Hepatocyte (in vitro differentiated cells): ENCODE measurements at regions not wholly inside any gene's neighbourhood (a gene's known extent, or its start where the extent isn't known, plus 50 kb on each side); places are given as distances from the start of the nearest gene placed in this dataset.

Experiments used
- DNase-seq: peaks from one replicate; pipeline ENCODE4 v3.0.0-alpha.2; 2016; ENCODE audit warnings: low spot score
- H2AFZ ChIP-seq: fragments of 200-600 bp; sonication (generic); 2 replicates; pipeline ENCODE4 v1.6.0; 2016; ENCODE audit warnings: antibody characterized with exemption, mild to moderate bottlenecking
- H3K27ac ChIP-seq: fragments of 200-600 bp; sonication (generic); 2 replicates; pipeline ENCODE4 v1.5.1; 2016; ENCODE audit warnings: mild to moderate bottlenecking
- H3K27me3 ChIP-seq: fragments of 200-600 bp; sonication (generic); 2 replicates; pipeline ENCODE4 v1.6.1; 2016
- H3K36me3 ChIP-seq: fragments of 200-600 bp; sonication (generic); replicated peaks from 2 replicates; pipeline ENCODE4 v1.5.1; 2016; ENCODE audit warnings: low read depth; ENCODE audit not compliant: insufficient read depth
- H3K4me1 ChIP-seq: fragments of 200-600 bp; sonication (generic); 2 replicates; pipeline ENCODE4 v1.5.1; 2016; ENCODE audit warnings: mild to moderate bottlenecking, moderate library complexity; ENCODE audit not compliant: insufficient read depth
- H3K4me2 ChIP-seq: fragments of 200-600 bp; sonication (generic); 2 replicates; pipeline ENCODE4 v1.6.0; 2016
- H3K4me3 ChIP-seq: fragments of 200-600 bp; sonication (generic); 2 replicates; pipeline ENCODE4 v1.5.1; 2016; ENCODE audit warnings: mild to moderate bottlenecking
- H3K79me2 ChIP-seq: fragments of 200-600 bp; sonication (generic); 2 replicates; pipeline ENCODE4 v1.6.0; 2017; ENCODE audit warnings: mild to moderate bottlenecking
- H3K9me2 ChIP-seq: fragments of 200-600 bp; sonication (generic); replicated peaks from 2 replicates; pipeline ENCODE4 v1.6.0; 2017; ENCODE audit warnings: mild to moderate bottlenecking; ENCODE audit not compliant: insufficient read depth
- H3K9me3 ChIP-seq: fragments of 200-600 bp; sonication (generic); 2 replicates; pipeline ENCODE4 v1.5.1; 2016; ENCODE audit warnings: low read depth, mild to moderate bottlenecking
- H4K20me1 ChIP-seq: fragments of 200-600 bp; sonication (generic); 2 replicates; pipeline ENCODE4 v1.6.0; 2016; ENCODE audit warnings: mild to moderate bottlenecking; ENCODE audit not compliant: insufficient read depth, poor library complexity, severe bottlenecking
- CTCF ChIP-seq: fragments of 200-600 bp; sonication (generic); IDR thresholded peaks from 2 replicates; pipeline ENCODE4 v1.5.1; 2016; ENCODE audit warnings: antibody characterized with exemption, mild to moderate bottlenecking; ENCODE audit not compliant: poor library complexity
- EZH2 ChIP-seq: fragments of 200-600 bp; sonication (generic); IDR thresholded peaks from 2 replicates; pipeline ENCODE4 v1.6.1; 2016; ENCODE audit warnings: antibody characterized with exemption, mild to moderate bottlenecking, borderline replicate concordance
- EZH2phosphoT487 ChIP-seq: fragments of 200-600 bp; sonication (generic); IDR thresholded peaks from one replicate; pipeline ENCODE4 v1.6.1; 2018; ENCODE audit warnings: antibody characterized with exemption, mild to moderate bottlenecking, low read depth, moderate library complexity; ENCODE audit not compliant: unreplicated experiment, severe bottlenecking
- WGBS: methylation state at CpG from one replicate; pipeline ENCODE4 v1.1.6; 2016; ENCODE audit warnings: low lambda C conversion rate; ENCODE audit errors: missing lambda C conversion rate; 5-methylcytosine and 5-hydroxymethylcytosine counted together

GRCh38 chr3:162764051-162764807, 1267.6 kb downstream of the OTOL1 start:
- no peak overlapping the region for H3K4me3 ChIP-seq
- no peak overlapping the region for H2AFZ ChIP-seq
- TF ChIP-seq CTCF (no peak), EZH2phosphoT487 (no peak), EZH2 (no peak)
- no peak for DNase-seq
- WGBS, result 31% methylated on average over 4 of the region's 4 CpGs
- peaks cover 15% of the 10 kb centered on the region for H3K4me1 ChIP-seq
- peak overlapping the region; percentile 36 for H3K27ac ChIP-seq
- no peaks in the 10 kb centered on the region for H3K9me3 ChIP-seq
- no peaks in the 10 kb centered on the region for H3K36me3 ChIP-seq
- no peaks in the 10 kb centered on the region for H3K79me2 ChIP-seq
- no peaks in the 10 kb centered on the region for H3K27me3 ChIP-seq
- H3K9me2 ChIP-seq, result no peaks in the 10 kb centered on the region
- H4K20me1 ChIP-seq, result no peaks in the 10 kb centered on the region
- H3K4me2 ChIP-seq, result no peak overlapping the region

- Histone ChIP-seq H3K27me3 (no peaks in the 10 kb centered on the region), H3K4me3 (no peak overlapping the region), H2AFZ (no peak overlapping the region), H3K4me1 (peaks cover 15% of the 10 kb centered on the region), H4K20me1 (no peaks in the 10 kb centered on the region), H3K36me3 (no peaks in the 10 kb centered on the region), H3K79me2 (no peaks in the 10 kb centered on the region), H3K9me2 (no peaks in the 10 kb centered on the region), H3K27ac (peak overlapping the region; percentile 61), H3K9me3 (no peaks in the 10 kb centered on the region), H3K4me2 (no peak overlapping the region)
- TF ChIP-seq CTCF (no peak), EZH2phosphoT487 (no peak)
- no peak for DNase-seq
These were observed 1268.1 kb downstream of the OTOL1 start for GRCh38 chr3:162764808-162765071.

GRCh38 chr3:162765524-162765923, 1268.9 kb downstream of the OTOL1 start:
- Histone ChIP-seq H3K27ac (peak overlapping the region; percentile 61), H3K4me1 (peaks cover 15% of the 10 kb centered on the region), H3K27me3 (no peaks in the 10 kb centered on the region), H3K9me3 (no peaks in the 10 kb centered on the region), H4K20me1 (no peaks in the 10 kb centered on the region), H3K9me2 (no peaks in the 10 kb centered on the region), H3K4me2 (no peak overlapping the region), H3K36me3 (no peaks in the 10 kb centered on the region), H2AFZ (no peak overlapping the region), H3K4me3 (no peak overlapping the region), H3K79me2 (no peaks in the 10 kb centered on the region)
- DNase-seq, result no peak
- TF ChIP-seq CTCF, result no peak
- no peak for TF ChIP-seq EZH2phosphoT487
- TF ChIP-seq EZH2, result no peak
- 81% methylated on average over 3 of the region's 3 CpGs for WGBS

- no peak overlapping the region for H3K4me3 ChIP-seq
- no peaks in the 10 kb centered on the region for H4K20me1 ChIP-seq
- no peak for TF ChIP-seq EZH2
- no peak for TF ChIP-seq CTCF
- H3K9me2 ChIP-seq, result no peaks in the 10 kb centered on the region
- H3K27ac ChIP-seq, result no peak overlapping the region
- no peaks in the 10 kb centered on the region for H3K79me2 ChIP-seq
- H3K36me3 ChIP-seq, result no peaks in the 10 kb centered on the region
- no peak overlapping the region for H2AFZ ChIP-seq
- peak; percentile 38 for DNase-seq
- H3K27me3 ChIP-seq, result no peaks in the 10 kb centered on the region
- H3K9me3 ChIP-seq, result no peaks in the 10 kb centered on the region
- no peak overlapping the region for H3K4me2 ChIP-seq
- H3K4me1 ChIP-seq, result peaks cover 9% of the 10 kb centered on the region
These were observed 1273.0 kb downstream of the OTOL1 start for GRCh38 chr3:162769564-162769963.
